Right forelimb (tissue), 1 donor: ENCODE measurements at regions not wholly inside any gene's neighbourhood (a gene's known extent, or its start where the extent isn't known, plus 50 kb on each side); places are given as distances from the start of the nearest gene placed in this dataset.

ENCODE experiments used
- DNase-seq: peaks from one replicate; pipeline ENCODE4 v3.0.0-alpha.2; 2018

DNA sequence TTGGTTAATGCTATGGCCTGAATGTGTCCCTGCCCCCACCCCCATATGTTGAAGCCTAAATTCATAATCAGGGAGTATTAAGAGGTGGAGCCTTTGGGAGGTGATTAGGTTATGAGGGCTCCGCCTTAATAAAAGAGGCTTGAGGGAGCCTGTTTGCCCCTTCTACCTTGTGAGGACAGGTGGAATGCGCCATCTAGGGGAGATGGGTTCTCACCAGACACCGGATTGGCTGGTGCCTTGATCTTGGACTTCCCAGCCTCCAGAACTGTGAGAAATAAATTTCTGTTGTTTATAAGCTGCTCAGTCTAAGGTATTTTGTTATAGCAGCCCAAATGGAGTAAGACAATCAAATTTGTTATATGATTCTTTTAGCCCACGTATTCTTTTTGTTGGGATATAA is 148.3 kb downstream of the PTCSC3 start:
- no peak for DNase-seq

DNA sequence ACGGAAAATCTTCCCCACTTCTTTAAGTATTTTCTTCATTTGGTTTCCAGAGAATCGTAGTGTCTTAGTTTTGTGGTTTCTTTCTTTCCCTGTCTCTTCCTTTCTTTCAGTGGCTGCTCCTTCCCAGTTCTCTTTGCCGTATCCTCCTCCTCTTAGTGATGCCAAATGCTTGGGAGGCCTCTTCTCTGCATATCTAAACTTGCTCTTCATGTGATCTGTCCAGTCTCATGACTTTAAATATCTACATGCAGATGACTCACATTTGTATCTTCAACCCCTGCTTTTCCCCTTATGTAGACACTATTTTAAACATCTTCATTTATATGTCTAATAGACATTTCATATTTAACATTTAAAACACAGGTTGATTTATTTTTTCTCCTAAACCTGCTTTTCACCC is 149.2 kb downstream of the PTCSC3 start:
- DNase-seq = no peak

DNA sequence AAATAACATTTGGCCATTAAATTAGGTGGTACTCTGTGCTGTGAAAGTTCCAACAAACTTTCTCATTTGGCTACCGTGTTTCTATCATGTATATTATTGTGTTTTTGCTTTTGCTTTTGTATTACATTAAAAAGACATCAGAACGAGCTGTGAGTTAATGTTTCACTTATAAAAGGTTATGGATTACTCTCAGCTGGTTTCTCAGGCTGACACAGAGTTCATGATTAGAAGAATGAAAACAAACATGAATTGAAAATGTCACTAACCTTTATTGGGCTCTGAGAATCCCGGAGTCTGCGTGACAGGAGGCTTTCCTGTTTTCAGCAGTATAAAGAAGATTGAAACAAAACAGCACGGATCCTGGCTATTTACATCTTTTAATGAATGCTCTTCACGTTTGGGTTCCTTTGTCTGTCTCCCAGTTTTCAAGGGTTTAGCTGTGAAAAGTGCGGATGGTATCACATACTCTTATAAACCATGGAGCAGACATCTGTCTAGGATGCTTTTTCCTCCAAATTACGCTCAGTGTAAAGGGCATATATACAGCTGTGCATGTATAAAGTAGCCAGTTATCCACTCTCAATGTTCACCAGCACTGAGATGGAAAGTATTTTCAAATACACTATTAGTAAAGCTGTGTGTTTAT is 153.6 kb downstream of the PTCSC3 start:
- no peak for DNase-seq

DNA sequence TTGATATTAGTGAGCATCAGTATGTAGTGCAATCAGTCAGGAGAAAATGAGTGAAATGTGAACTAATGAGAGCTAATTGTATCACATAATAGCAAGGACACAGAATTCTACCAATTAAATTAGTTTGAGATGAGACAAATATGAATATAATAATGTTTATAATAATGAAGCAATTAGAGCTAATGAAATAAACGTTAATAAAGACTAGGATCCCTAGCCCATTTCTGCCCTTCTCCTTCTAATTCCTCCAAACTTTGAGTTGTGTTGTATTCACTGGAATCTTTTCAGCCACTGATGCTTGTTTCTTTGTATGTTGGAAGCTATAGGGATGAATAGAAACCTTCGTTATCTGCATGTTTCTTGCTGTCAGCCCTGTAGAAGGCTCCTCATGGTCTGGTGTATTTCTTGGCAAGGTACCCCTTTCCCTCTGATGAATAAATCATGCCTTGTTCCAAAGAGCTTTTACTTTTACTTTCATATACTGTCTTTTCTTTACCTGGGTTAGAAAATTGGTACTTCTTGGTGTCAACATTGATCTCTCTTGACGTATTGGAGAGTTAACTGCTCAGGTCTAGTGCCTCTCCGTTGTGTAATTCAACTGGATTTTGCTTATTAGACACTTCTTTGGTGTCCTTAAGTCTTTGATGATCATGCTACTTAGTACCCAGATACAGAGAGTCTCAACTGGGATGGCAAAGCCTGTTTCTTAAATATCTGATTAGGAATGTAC is 154.8 kb downstream of the PTCSC3 start:
- no peak for DNase-seq

DNA sequence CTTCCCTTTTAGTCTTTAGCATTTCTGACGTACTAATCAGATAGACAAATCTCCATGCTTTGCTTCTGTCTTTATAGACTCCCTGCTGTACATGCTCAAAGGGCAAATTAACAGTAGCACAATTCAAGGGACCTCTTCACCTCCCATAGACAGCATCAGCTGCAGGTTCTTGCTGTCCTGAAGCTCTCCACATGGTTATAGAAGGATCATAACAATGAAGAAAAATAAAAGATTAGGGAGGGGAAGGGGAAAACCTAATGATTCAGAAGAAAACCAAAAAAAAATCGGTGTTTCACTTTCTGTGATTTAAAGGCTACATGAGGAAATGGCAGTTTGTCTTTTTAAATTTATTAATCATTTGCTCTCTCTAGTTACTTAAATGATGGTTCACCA is 155.5 kb downstream of the PTCSC3 start:
- DNase-seq = no peak

DNA sequence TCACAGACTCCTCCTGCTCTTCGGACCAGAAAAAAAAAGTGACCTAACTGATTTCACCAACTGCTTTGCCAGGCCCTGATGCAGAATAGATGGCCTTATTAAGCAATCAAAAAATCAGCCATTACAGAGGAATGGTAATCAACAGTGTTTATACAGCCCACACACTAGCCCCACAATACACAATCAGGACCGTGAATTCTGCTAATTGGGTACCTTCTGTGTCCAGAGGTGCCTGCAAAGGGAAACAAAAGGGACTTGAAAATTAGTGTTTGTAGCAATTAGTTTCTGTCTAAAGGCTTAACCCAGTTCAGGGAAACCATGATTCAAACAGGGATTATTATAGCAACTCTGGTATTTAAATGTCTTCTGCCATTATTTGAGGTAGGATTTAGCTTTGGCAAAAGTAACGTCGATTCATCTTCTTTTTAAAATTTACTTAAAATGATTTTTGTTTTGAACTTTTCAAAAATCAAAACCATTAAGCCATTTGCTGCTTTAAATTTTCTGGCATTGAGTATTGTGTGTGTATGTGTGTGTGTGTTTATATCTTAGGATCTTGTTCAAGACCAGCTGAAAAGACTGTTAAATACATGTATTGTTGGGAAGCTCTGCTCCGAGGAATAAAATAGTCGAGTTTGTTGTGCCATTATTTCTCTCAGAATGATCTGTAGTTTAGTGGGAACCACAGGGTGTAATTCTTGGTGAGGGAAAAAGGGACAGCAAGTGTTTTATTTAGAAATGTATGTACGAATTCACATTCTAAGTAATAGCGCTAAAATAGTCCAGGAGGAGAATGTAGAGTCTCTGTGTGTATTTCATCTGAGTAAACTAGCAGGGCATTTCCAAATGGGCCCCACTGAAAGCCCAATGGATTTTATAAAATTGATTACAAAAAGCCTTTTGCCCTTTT is 156.1 kb downstream of the PTCSC3 start:
- DNase-seq = no peak

DNA sequence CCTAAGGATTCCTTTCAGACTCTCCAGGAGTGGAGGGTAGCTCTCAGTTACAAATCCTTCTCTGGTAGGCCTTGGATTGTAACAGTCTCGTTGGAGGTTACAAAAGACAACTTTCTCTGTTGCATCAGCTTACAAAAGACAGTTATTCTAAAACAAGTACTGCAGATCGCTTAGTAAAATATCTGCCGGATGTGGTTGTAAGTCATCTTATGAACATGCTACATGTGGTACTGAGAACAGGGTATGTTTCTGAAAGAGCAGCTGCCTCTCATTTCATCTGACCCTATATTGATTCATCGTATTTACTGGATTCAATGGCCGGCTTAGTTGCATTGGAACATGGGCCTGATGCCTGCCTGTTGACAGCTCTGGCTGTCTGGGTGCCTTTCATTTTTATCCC is 157.4 kb downstream of the PTCSC3 start:
- no peak for DNase-seq

DNA sequence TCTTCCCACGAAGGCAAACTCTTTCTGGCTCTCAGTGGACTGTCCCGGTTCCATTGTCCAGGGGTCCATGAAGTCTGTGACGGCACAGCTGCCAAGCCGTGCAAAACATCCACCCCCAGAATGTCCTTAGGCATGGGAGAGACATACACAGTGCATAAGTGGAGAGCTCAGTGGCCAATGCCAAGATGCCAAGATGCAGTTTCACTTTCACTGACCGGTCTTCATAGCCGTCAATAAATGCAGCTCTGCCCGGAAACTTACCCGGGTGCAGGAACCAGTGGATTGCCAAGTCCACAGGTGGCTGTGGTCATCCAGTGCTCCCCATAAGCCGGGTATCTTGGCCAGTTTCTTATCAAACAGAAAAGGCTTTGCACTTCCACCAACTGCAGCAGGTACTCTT is 162.3 kb downstream of the PTCSC3 start:
- DNase-seq = no peak

DNA sequence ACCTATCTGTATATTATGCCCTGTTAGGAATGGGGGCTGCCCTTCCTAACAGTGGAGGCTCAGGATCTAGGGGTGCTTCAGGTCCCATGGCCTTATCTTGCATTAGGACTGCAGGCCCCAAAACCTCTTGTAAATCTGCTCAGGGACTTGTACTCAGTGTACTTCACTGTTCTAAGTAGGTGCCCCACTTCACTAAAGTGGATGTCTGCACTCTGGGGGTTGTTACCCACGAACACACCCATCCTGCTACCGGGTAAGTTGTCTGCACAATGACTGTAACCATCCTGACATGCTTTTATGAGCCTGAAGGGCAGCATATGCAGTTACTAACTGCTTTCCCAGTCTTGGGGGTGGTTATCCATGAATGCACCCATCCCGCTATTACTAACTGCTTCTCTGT is 163.0 kb downstream of the PTCSC3 start:
- DNase-seq = no peak

DNA sequence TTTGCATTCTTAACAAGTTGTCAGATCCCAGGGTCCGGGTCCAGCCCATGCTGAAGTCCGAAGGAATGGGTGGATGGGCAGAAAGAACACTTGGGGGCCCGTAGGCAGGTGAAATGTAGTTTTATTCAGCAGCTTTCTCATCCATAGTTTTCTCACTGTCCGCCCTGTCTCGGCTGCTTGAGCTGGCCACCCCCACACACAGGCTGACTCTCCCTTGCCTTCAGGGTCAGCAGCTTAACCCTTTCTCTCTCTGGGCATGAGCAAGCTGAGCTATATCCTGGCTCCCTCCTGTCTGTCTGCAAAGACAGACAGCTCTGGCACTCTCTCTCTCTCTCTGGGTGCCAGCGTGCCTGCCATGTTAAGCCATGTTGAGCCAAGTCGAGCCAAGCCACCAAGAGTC is 163.9 kb downstream of the PTCSC3 start:
- DNase-seq = no peak

DNA sequence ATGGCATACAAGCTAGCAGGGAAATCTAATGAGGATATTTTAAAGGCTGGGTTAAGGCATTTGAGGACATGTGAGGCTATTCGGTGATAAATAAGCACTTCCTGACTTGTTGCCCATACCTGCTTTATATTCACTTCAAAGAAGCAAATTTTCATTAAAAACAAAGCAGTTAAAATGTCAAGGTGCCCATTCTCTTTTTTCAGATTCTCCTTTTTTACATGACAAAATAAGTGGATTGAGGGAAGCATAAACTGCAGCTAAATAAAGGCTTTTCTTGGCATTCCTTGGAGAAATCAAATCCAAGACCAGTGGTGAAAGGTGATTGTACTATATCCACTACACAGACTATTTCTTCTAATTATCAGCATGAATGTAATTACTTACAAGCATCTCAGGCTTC is 166.9 kb downstream of the PTCSC3 start:
- no peak for DNase-seq

DNA sequence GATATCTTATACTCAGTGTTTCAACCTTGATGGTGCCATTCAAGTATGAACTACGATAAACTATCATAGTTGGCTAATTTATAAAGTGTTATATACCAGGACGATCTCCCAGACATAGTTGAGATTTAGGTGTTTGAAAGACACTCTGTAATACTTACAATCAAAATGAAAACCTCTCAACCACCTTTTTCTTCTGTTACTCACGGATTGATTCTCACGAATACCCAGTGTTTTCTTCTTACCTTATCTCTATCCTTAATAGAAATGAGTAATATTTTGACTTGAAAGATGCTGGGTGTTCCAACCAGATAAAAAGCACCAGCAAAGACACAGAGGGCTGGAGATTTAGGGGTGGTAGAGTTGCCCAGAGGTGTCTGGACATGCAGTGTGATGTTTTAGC is 169.9 kb downstream of the PTCSC3 start:
- DNase-seq = no peak

DNA sequence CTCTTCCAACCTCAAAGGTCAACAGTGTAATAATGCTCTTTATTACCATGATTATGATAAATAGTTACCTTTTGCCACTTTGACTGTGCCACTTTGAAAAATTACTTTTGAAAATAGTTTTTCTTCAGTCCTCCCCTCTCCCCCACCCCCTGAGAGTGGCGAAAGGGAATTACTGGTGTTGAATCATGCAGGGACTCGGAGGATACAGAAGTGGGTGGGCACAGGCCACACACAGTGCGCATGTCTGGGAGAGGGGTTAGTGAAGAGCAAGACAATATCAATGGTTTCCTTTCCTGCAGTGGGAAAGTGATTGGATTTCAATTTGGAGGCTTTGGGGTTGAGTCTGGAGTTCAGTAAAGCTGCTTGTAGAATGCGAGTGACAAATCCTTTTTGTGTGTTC is 170.9 kb downstream of the PTCSC3 start:
- DNase-seq = no peak

DNA sequence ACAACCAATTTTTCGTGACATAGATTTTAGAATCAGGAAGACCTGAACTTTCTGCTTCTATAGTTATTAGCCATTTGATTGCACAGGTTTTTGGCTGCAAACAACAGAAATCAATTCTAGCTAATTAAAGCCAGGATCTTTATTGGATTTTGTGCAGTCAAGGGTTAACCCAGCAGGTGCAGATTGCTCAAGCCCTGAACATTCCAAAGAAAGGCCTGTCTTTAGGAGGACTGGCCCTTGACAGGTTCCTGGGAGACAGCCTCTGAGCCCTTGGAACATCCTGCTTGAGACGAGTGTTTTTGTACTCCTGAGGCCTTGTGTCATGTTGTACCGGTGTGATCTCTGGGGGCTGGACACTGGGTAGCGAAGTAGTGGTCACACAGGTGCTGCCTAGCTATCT is 174.6 kb downstream of the PTCSC3 start:
- DNase-seq = no peak

DNA sequence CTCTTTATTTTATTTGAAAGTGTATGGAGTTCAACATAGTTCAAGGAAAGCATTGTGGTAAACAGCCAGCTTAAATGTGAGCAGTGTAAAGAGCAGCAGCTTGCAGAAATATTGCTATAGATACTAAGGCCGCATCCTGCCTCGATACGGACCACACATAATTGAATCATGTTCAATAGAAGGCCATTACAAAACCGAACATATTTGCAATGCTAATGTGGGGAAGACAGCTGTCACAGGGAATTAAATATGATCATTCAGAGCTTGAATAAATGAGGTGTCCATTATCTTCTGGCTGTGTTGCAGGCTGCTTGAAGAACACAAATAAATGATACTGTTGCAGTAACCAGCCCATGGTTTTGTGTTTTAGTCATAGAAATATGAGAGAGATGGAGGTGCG is 173.2 kb downstream of the BRMS1L start:
- no peak for DNase-seq

DNA sequence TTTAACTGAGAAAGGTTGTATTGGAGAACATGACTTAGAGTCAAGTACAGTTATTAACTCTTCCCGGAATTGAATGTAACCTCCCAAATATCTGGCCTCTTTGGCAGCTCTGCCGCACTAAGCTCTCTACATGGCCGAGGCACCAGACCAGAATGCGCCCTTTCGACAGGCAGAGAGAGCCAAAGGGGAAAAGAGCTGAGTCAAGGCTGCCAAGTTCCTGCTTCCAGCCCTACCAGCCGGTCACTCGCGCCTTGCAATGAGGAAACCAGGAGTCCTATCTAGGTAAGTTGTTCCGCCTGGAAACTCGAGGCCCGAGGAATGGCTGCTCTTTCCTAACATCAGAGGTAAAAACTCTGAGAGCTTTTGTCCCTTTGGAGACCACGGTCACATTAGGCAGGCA is 172.2 kb downstream of the BRMS1L start:
- no peak for DNase-seq

DNA sequence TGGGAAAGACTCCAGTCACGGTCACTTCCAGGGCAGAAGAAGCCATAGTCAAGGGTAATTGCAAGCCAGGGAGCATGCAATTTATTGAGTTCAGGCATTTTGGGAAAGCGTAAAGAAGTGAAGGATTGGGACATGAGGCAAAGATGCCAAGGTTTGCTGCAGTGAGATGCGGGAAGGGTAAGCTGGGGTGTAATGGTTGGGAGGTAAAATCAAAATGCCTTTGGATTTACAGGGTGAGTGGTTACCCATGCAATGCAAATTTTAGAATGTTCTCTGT is 167.5 kb downstream of the BRMS1L start:
- no peak for DNase-seq

DNA sequence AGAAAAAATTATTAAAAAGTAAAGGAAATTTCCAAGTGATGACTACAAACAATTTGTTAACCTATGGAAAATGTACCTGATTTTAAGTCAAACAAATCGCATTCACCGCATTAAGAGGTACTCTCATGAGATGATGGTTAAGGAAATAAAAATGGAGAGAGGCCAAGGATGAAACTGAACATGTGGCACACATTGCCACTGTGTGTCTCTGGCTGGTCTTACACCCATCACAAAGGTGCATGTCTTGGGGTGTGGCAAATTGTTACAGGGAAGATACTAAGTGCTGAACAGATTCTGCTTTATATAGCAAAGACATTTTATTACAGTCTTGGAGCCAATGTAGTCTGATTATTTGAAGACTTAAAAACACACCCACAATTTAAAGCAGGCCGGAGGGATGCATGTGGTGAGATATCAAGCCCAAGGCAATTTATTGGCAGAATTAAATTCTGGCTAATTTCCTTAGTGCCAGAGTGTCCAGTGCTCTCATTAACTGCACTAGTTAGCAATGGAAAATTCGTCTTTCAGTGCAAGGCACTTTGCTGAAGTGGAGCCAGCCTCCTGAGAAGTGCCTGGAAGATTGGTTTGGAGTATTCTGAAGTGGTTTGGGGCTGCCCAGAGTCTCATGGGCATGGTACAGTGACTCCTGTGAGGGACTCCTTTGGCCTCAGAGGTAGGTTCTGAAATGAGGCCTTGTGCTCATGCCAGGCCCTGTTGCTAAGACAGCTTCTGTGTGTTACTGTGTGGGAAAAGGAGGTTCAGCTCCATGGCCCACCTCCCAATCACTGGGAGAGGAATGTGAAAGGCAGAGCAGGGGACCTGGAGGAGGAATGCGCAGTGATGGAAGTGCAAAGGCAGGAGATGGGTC is 166.9 kb downstream of the BRMS1L start:
- DNase-seq = no peak

DNA sequence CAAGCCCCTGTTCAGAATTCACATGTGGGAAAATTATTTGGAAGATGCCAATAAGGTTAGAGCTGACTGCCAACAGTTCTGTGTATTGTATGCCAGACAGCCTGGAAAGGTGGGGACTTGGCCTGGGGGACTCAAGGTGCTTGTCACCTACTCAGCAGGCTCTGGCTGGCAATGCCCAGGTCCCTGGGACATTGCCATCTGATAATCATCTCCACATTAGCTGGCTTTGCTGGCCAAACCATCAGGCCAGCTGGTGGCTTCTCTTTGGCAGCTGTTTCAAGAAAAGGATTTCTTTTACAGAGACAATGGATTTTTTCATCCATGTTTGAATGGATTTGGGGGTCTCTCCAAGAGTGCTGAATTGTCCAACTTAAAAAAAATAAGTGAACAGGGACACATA is 165.2 kb downstream of the BRMS1L start:
- no peak for DNase-seq

DNA sequence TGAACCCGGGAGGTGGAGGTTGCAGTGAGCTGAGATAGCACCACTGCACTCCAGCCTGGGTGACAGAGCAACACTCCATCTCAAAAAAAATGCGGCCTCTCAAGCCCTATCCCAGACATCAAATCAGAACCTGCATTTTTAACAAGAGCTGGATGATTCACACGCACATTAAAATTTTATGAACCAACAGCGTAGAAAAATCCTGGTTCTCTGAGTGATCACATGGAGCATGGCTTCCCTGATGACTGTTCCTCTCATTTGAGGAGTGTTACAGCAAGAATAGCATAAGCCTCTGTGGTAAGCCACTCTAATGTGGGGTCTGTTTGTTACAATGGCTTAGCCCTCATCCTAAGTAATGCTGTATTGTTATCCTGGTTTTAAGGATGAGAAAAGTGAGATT is 163.6 kb downstream of the BRMS1L start:
- DNase-seq = no peak

DNA sequence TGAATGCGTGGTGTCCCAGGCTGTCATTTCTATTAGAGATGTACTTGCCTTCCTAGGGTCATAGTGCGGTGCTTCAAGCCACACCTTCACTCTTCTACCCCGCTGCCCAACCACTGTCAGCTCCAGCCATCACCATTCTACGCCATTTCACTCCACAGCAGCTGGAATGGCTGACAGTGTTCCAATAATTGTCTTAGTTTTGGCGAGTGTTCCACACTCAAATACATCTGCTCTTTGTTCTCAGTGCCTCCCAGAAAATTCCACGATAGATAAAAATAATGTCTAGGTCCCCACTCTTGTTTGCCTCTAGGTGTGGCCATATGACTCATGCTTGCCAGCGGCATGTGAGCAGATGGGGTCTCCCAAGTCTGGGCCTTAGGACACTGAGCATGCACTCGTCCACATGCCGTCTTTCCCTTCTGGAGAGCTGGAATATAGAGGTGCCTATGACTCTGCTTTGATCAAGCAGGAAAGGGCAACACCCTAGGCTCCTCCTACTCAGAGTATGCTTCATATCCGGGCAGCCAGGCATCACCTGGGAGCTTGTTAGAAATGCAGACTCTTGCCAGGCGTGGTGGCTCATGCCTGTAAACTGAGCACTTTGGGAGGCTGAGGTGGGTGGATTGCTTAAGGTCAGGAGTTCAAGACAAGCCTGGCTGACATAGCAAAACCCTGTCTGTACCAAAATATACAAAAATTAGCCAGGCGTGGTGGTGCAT is 163.0 kb downstream of the BRMS1L start:
- no peak for DNase-seq

DNA sequence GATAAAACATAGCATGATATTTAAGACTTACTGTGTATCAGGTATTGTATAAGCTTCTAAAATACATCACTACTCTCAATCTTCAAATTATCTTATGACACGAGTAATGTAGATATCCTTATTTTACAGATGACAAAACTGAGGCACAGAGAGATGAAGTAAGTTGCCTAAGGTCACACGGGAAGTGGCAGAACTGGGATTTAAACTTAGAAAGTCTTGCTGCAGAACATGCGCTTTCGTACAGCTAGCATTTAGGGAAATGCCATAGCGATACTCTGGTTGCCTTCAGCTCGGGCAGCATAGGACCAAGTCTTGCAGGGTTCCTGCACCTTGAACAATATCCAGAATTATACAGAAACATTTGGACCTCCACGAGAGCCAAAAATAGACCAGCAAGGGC is 162.4 kb downstream of the BRMS1L start:
- DNase-seq = no peak

DNA sequence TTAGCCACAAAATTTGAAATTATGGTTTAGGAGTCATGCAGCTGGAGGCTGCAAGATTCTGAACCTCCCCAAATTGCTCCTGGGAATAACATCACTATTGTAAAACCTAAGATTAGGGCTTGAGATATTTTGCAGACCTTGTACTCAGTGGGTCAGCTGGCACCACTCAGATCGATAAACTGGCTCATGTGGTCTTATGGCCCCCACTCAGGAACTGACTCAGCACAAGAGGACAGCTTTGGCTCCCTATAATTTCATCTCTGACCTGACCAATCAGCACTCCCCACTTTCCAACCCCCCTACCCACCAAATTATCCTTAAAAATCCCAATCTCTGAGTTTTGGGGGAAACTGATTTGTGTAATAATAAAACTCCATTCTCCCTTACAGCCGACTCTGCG is 161.6 kb downstream of the BRMS1L start:
- DNase-seq = no peak
